HS-5 (cell line): ENCODE measurements at regions not wholly inside any gene's neighbourhood (a gene's known extent, or its start where the extent isn't known, plus 50 kb on each side); places are given as distances from the start of the nearest gene placed in this dataset.

ENCODE experiments used
- DNase-seq: peaks from one replicate; pipeline ENCODE4 v3.0.0-alpha.2; 2012; ENCODE audit warnings: low read depth

DNA sequence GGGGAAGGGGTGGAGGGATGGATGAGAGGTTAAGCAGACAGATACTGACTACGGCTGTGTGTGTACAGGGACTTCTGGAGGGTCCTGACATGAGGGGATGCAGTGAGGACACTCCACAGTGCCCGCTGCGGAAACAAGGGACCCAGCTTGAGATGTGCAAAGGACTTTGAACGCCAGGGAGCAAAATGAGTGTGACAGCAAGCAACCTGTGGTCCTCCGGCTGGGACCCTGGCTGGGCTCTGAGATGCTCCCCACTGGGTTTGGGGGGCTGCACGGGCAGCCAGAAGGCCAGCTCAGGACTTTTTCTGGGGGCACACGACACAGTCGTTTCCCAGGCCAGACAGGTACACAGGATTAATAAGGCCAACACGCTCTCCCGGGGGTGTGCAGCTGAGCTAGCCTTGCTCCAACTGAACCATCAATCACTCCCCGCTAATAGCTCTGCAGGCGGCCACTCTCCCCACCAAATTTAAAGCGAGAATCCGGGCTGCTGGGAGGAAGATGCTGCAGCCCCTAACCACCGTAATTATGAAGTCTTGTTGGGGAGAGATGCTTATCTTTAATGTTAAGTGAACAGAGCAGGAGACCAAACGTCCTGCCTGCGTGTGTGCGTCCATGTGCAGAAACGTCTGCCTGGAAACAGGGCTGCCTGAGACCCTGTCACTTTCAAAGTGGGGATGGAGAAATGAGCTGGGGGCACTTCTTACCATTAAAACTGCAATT is 51.6 kb upstream of the DLK1 start:
- DNase-seq, result no peak

DNA sequence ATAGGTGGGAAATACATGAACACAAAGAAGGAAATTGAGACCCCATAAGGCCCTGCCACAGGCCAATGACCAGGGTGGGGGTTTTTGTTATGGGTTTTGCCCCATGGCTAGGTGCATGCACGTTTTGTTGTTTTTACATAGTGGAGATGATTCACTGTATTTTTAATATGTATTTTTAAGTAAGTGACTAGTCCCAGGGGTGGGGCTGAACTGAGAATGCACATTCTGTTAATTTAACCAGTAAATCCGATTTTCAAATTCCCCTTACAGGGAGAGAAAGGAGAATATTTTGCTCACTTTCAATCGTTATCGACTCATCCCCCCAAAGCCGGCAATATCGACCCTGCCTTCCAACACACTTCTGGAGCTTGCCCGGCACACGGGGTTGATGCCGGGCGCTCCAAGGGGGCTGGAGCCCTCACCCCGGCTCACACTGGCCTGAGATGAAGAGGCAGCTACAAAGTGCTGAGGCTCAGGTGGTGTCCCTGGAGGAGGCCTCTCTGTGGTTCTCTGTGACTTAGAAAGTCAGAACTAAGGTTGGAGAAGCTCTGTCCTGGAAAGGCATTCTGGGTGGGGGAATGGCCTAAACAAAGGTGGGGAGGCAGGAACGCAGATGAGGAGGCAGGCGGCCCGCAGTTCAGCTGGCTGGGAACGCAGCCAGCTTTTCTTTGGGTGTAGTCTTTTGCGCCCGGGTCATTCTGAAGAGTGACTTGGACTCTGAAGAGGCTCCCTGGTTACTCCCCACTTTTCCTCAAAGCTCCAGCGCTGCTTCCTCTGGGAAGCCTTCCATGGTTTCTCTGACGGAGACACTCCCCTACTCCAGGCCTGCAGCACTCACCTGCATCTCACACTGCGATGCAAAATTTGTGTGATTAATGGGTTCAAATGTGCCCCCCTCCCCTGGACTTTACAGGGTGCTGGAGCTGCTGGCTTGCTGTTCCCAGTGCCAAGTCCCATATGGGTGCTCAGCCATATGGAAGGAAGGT is 50.7 kb upstream of the DLK1 start:
- DNase-seq, result no peak
